Heart left ventricle (tissue), 16 donors: ENCODE measurements at regions not wholly inside any gene's neighbourhood (a gene's known extent, or its start where the extent isn't known, plus 50 kb on each side); places are given as distances from the start of the nearest gene placed in this dataset.

Experiments used
- ATAC-seq, 4 donors: fragments of 200-7000 bp; cut with Tn5 transposase; one replicate each; pipeline ENCODE4 v1.9.1; 2020 to 2022; ENCODE audit warnings: moderate library complexity in 4 of 4, mild to moderate bottlenecking in 3 of 4, moderate number of reproducible peaks in 1 of 4
- DNase-seq, 5 donors: peaks; one replicate each; pipeline ENCODE4 v3.0.0-alpha.2; 2020
- H3K27ac ChIP-seq, 12 donors: fragments of 200-600 bp; sonication (generic) in 4 of 12; one replicate each; pipeline versions ENCODE4 v1.5.0 to v1.8.0; 2016 to 2022; ENCODE audit warnings: mild to moderate bottlenecking in 2 of 12
- H3K27me3 ChIP-seq, 9 donors: fragments of 200-600 bp; sonication (generic) in 2 of 9; one replicate each; pipeline versions ENCODE4 v1.5.1 to v1.8.0; 2016 to 2022; ENCODE audit warnings: mild to moderate bottlenecking in 3 of 9
- H3K36me3 ChIP-seq, 9 donors: fragments of 200-600 bp; sonication (generic) in 2 of 9; one replicate each; pipeline versions ENCODE4 v1.5.0 to v1.8.0; 2018 to 2022; ENCODE audit warnings: mild to moderate bottlenecking in 2 of 9
- H3K4me1 ChIP-seq, 12 donors: fragments of 200-600 bp; sonication (generic) in 4 of 12; one replicate each; pipeline versions ENCODE4 v1.5.0 to v1.8.0; 2016 to 2022; ENCODE audit warnings: mild to moderate bottlenecking in 3 of 12
- H3K4me3 ChIP-seq, 12 donors: fragments of 200-600 bp; sonication (generic) in 4 of 12; one replicate each; pipeline versions ENCODE4 v1.5.0 to v1.8.0; 2017 to 2022; ENCODE audit warnings: mild to moderate bottlenecking in 9 of 12, moderate library complexity in 4 of 12
- H3K9me3 ChIP-seq, 12 donors: fragments of 200-600 bp; sonication (generic) in 4 of 12; one replicate each; pipeline versions ENCODE4 v1.5.0 to v1.8.0; 2016 to 2022; ENCODE audit warnings: mild to moderate bottlenecking in 1 of 12
- POLR2A ChIP-seq, 2 donors: fragments of 450-650 bp; IDR thresholded peaks; one replicate each; pipeline ENCODE4 v1.6.1; 2017; ENCODE audit warnings: antibody characterized with exemption in 2 of 2, mild to moderate bottlenecking in 2 of 2, moderate library complexity in 2 of 2
- WGBS, 4 donors: extraction: QIAGEN DNeasy Blood & Tissue Kit in 2 of 4; methylation state at CpG; one replicate each; pipeline versions ENCODE4 v1.1.5 to v1.1.7; 2013 to 2018; 5-methylcytosine and 5-hydroxymethylcytosine counted together
- intact Hi-C, 10 donors: fragments of 100-400 bp; cut with DNase I; formaldehyde crosslinking; loops; one replicate each; pipeline versions ENCODE4 v1.11.1 to v1.14.2; 2022
- TF ChIP-seq, protein P1 (sequence below), 12 donors: fragments of 200-600 bp; sonication (generic) in 4 of 12; IDR thresholded peaks; one replicate each; pipeline versions ENCODE4 v1.5.0 to v1.8.0; 2018 to 2022; ENCODE audit warnings: antibody characterized with exemption in 12 of 12, mild to moderate bottlenecking in 5 of 12
- donor health status: ischemic (EF 13 %, LVEDD 7.1; RV severe dilation, severe dysfunction).
- donor health status: healthy with polysubstance abuse.
- donor health status: DM: no; HTN: yes; CAD: no.
- donor health status: DM: no; HTN: no; CAD: no.
- donor health status: ischemic (EF 25% LVEDD 6.9; RV normal size, moderate dysfunction).
- donor health status: ischemic (EF 25% LVEDD 5.7; RV mildly dilated, moderate dysfunction).
- donor health status: healthy.
- donor health status: DM: yes; HTN: yes; CAD: no.
- donor health status: ischemic (EF 35%, LVEDD 5.7; RV mildly dilated, moderate dysfunction).
- donor health status: nonischemic (EF 11% LVEDD 7.7; RV severe dilation, severe dysfunction).
- donor health status: DM: yes; HTN: yes; CAD: no.
- donor health status: PGD.
- donor health status: ischemic (EF 29% LVEDD 5.4; RV normal size, mild dysfunction).
- donor health status: nonischemic (EF 23%, LVEDD 6.1; RV moderate dilation, normal function).

DNA sequence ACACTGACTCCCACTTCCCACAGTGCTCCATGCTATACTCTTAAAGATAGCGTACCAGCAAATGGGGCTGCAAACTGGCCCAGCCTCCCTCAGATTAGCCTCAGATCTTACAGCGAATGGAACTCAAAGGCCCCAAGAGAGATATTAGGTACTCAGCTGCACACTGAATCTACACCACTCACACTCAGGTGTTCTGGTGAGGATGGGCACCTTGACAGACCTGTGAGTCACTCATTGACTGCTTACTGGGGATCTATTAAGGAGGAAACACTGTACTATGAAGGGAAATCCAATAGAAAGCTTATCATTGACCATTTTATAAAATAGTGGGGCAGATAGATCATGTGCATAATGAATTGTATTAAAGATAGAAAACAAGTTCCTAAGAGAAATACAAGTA, 164.3 kb upstream of the ATP1B1 start:
- Histone ChIP-seq H3K4me1 (peaks cover 0 to 15% (median 11%) of the 10 kb centered on the region in 12 donors), H3K36me3 (no peaks in the 10 kb centered on the region), H3K4me3 (no peak overlapping the region), H3K27ac (no peak overlapping the region), H3K27me3 (no peaks in the 10 kb centered on the region), H3K9me3 (no peaks in the 10 kb centered on the region)
- intact Hi-C loops = loop anchor here in 2 of 10 donors (10.0 kb wide), 1 partner anchor 163 kb away; the partner anchor contains the start of gene ATP1B1 (in 2 of the 2)
- TF ChIP-seq POLR2A (IDR thresholded peaks at IDR 0.05) = no peak
- TF ChIP-seq, protein P1, sequence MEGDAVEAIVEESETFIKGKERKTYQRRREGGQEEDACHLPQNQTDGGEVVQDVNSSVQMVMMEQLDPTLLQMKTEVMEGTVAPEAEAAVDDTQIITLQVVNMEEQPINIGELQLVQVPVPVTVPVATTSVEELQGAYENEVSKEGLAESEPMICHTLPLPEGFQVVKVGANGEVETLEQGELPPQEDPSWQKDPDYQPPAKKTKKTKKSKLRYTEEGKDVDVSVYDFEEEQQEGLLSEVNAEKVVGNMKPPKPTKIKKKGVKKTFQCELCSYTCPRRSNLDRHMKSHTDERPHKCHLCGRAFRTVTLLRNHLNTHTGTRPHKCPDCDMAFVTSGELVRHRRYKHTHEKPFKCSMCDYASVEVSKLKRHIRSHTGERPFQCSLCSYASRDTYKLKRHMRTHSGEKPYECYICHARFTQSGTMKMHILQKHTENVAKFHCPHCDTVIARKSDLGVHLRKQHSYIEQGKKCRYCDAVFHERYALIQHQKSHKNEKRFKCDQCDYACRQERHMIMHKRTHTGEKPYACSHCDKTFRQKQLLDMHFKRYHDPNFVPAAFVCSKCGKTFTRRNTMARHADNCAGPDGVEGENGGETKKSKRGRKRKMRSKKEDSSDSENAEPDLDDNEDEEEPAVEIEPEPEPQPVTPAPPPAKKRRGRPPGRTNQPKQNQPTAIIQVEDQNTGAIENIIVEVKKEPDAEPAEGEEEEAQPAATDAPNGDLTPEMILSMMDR (IDR thresholded peaks at IDR 0.05) = no peak
- DNase-seq (no peak), ATAC-seq (no peak)
- 79 to 98% (median 97%) methylated on average over 2 of the region's 2 CpGs for WGBS, 4 donors

GRCh38 chr1:168945870-168946269, 160.6 kb upstream of the ATP1B1 start:
- peaks cover 0 to 13% (median 11%) of the 10 kb centered on the region in 12 donors for H3K4me1 ChIP-seq
- intact Hi-C loops = loop anchor here in 2 of 10 donors (10.0 kb wide), 1 partner anchor 159 kb away; the partner anchor contains the start of gene ATP1B1 (in 2 of the 2)
- no peak for TF ChIP-seq POLR2A (IDR thresholded peaks at IDR 0.05)
- TF ChIP-seq, protein P1 (IDR thresholded peaks at IDR 0.05) = no peak
- peak in 4 of 5 donors; percentile 57 to 88 (median 73) for DNase-seq
- ATAC-seq = peak; percentile 86 to 99 (median 95)
- no peaks in the 10 kb centered on the region for H3K27me3 ChIP-seq
- no peaks in the 10 kb centered on the region for H3K36me3 ChIP-seq
- H3K9me3 ChIP-seq = no peaks in the 10 kb centered on the region
- WGBS, 4 donors = 26 to 31% (median 27%) methylated on average over 3 of the region's 3 CpGs
- H3K4me3 ChIP-seq = no peak overlapping the region
- peak overlapping the region in 10 of 12 donors; percentile 2 to 62 (median 50) for H3K27ac ChIP-seq

DNA sequence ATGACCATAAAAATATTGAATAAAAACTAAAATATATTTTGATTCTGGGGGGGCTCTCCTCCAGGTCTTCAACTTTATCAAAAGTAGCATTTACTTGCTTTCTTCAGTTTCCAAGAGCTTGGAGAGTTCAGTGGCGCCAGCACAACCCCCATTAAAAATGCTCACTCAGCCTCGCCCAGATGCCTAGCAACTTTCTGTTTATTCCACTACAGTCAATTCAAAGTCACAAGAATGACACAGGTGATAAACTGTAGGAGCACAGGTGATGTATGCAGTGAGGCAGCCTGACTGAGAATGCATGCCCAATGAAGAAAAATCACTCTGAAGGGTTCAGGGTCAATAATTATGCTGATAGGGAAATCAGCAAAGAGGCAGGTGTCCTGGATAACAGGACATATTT, 159.4 kb upstream of the ATP1B1 start:
- Histone ChIP-seq H3K36me3 (no peaks in the 10 kb centered on the region), H3K4me1 (peaks cover 0 to 13% (median 11%) of the 10 kb centered on the region in 12 donors), H3K27me3 (no peaks in the 10 kb centered on the region), H3K4me3 (no peak overlapping the region), H3K9me3 (no peaks in the 10 kb centered on the region), H3K27ac (no peak overlapping the region)
- DNase-seq = no peak
- 83 to 96% (median 94%) methylated on average over 2 of the region's 2 CpGs for WGBS, 4 donors
- no peak for ATAC-seq
- intact Hi-C loops = loop anchor here in 2 of 10 donors (10.0 kb wide), 1 partner anchor 158 kb away; the partner anchor contains the start of gene ATP1B1 (in 2 of the 2)
- TF ChIP-seq, protein P1 (IDR thresholded peaks at IDR 0.05) = no peak
- no peak for TF ChIP-seq POLR2A (IDR thresholded peaks at IDR 0.05)

DNA sequence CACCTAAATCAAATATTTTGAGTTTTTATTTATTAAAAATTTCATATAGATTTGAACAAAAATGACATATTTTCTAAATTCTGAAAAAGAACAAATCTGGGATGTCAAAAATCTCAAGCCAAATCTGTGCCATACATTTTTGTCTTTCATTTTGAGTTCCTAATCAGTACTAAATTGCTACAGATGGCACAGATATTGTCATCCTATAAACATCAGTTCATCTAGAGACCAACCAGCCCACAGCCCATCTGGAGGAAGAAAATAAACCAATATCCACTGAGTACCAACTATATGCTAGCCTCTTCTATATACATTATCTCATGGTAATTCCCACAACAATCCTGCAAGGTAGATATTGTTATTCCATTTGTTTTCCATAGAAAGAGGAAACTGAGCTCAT, 156.8 kb upstream of the ATP1B1 start:
- H3K36me3 ChIP-seq = no peaks in the 10 kb centered on the region
- H3K9me3 ChIP-seq = peaks cover 0 to 5% (median 0%) of the 10 kb centered on the region in 12 donors
- peaks cover 0 to 13% (median 11%) of the 10 kb centered on the region in 12 donors for H3K4me1 ChIP-seq
- H3K4me3 ChIP-seq = no peak overlapping the region
- intact Hi-C loops = loop anchor here in 3 of 10 donors (5.0 to 10.0 kb wide), 2 partner anchors 155 to 437 kb away; partner anchors contain the start of gene ATP1B1 (in 2 of the 3)
- ATAC-seq = no peak
- DNase-seq = no peak
- no peaks in the 10 kb centered on the region for H3K27me3 ChIP-seq
- TF ChIP-seq, protein P1 (IDR thresholded peaks at IDR 0.05) = no peak
- no peak for TF ChIP-seq POLR2A (IDR thresholded peaks at IDR 0.05)
- no peak overlapping the region for H3K27ac ChIP-seq
